GM18499 (cell line): ENCODE measurements at regions not wholly inside any gene's neighbourhood (a gene's known extent, or its start where the extent isn't known, plus 50 kb on each side); places are given as distances from the start of the nearest gene placed in this dataset.

Source experiments
- ATAC-seq: cut with Tn5 transposase; IDR thresholded peaks from one replicate; pipeline ENCODE4 v1.9.1; 2021; ENCODE audit warnings: moderate number of reproducible peaks; ENCODE audit not compliant: insufficient read depth, unreplicated experiment

GRCh38 chr3:24033818-24034217 is 88.7 kb downstream of the NR1D2 start:
- no peak for ATAC-seq

- no peak for ATAC-seq
Observed at GRCh38 chr3:24034464-24034863, 89.4 kb downstream of the NR1D2 start.

GRCh38 chr3:24037971-24038370 is 92.9 kb downstream of the NR1D2 start:
- ATAC-seq = no peak

GRCh38 chr3:24040311-24040710 is 95.2 kb downstream of the NR1D2 start:
- ATAC-seq = no peak

- no peak for ATAC-seq
Observed at GRCh38 chr3:24042174-24043059, 97.3 kb downstream of the NR1D2 start.

GRCh38 chr3:24043168-24043567 is 98.1 kb downstream of the NR1D2 start:
- ATAC-seq = no peak

GRCh38 chr3:24043985-24044384 is 98.9 kb downstream of the NR1D2 start:
- ATAC-seq = no peak

GRCh38 chr3:24046214-24046613 is 101.1 kb downstream of the NR1D2 start:
- no peak for ATAC-seq

GRCh38 chr3:24047513-24047912 is 102.4 kb downstream of the NR1D2 start:
- ATAC-seq = peak; percentile 10

GRCh38 chr3:24048843-24049242 is 103.8 kb downstream of the NR1D2 start:
- no peak for ATAC-seq

GRCh38 chr3:24052446-24052845 is 107.4 kb downstream of the NR1D2 start:
- ATAC-seq = no peak

GRCh38 chr3:24058940-24059705 is 114.0 kb downstream of the NR1D2 start:
- ATAC-seq = no peak

- no peak for ATAC-seq
Observed at GRCh38 chr3:24060055-24060454, 115.0 kb downstream of the NR1D2 start.

GRCh38 chr3:24062916-24063315 is 117.8 kb downstream of the NR1D2 start:
- no peak for ATAC-seq
